HPDE6-E6E7 (cell line): ENCODE measurements at regions not wholly inside any gene's neighbourhood (a gene's known extent, or its start where the extent isn't known, plus 50 kb on each side); places are given as distances from the start of the nearest gene placed in this dataset.

Source experiments
- DNase-seq: peaks from one replicate; pipeline ENCODE4 v3.0.0; 2011; ENCODE audit warnings: missing footprints; ENCODE audit errors: extremely low spot score

GRCh38 chr7:41633690-41634089 lies 69.2 kb downstream of the INHBA start:
- no peak for DNase-seq

- DNase-seq, result no peak
These were observed 72.1 kb downstream of the INHBA start for GRCh38 chr7:41630741-41631140.

- no peak for DNase-seq
These were observed 73.2 kb downstream of the INHBA start for GRCh38 chr7:41629711-41630111.

DNA sequence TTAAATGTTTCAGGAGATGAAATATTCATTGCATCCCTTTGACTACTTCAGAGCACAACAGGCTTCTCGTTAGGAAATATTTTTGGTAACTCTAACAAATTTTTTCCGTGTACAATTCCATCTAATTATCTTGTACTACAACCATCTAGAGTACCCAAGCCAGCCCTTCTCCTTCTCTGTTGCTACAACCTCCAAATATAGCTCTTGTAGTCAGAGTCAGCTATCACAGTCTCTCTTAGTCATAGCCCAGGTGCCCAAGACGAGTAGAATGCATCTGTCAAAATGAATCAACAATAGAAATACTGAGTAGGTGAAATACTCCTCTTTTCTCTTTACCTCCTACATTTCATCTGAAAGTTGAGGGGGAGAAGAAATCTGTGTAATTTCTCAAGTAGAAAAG lies 74.0 kb downstream of the INHBA start:
- no peak for DNase-seq

DNA sequence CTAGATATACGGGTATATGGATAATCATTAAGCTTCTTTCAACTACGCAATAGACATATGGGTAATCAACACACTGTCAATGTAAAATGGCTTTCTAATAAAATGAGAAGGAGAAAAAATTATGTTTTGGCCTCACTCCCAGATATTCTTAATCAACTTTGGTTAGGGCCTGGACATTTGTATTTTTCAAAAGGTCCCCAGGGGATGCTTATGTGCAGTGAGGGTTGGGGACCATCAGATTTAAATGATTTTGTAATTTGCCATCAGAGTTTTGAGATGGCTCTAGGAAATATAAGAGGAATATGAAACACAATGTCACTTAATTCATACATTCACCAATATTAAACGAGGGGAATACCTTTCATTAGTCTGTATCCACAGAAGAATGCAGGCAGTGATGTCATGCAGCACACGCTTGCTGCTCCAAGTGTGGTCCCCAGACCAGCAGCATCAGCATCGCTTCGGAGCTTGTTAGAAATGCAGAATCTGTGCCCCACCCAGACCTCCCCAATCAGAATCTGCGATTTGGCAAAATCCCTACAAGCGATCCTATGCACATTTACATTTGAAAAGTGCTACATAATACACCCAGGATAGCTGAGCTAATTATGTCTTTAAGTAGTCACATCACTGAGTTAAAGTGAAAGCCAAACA lies 75.1 kb downstream of the INHBA start:
- no peak for DNase-seq

DNA sequence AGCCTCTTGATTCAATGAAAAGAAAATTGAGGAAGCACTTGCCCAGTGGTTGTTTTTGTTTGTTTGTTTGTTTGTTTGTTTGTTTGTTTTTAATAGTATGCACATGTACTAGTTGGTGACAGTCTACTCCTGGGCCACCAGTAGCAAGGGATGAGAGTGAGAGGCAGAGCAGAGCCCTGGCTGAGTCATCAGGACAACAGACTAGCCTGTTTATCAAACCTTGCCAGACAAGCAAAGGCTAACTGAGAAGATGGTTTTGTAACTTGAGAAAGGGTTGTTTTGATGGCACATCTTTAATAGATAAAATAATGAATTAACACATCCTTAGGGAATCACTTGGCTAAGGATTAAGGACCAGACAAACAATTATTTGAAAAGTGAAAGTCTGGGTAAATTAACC lies 78.1 kb downstream of the INHBA start:
- no peak for DNase-seq

- DNase-seq, result peak; percentile 6
These were observed 80.7 kb downstream of the INHBA start for GRCh38 chr7:41621953-41622831.

GRCh38 chr7:41617987-41618386 lies 84.9 kb downstream of the INHBA start:
- no peak for DNase-seq

- no peak for DNase-seq
These were observed 90.1 kb downstream of the INHBA start for GRCh38 chr7:41612798-41613197.

DNA sequence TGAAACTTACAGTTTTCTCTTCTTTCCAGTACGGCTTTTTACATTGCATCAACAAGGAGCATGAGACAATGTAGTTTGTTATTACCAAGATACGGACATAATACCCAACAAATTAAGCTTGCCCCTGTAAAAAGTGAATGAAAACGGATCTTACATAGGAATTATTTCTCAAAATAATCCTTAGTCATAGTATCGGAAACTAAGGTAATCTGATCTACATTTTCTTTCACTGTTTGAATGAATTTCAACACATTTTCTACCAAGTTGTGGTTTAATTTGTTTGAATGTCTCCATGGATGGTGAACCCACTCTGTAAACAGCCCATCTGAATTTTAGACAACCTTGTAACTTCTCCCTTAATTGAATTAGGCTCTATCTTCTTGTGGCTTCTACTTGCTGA lies 90.5 kb downstream of the INHBA start:
- DNase-seq, result no peak

DNA sequence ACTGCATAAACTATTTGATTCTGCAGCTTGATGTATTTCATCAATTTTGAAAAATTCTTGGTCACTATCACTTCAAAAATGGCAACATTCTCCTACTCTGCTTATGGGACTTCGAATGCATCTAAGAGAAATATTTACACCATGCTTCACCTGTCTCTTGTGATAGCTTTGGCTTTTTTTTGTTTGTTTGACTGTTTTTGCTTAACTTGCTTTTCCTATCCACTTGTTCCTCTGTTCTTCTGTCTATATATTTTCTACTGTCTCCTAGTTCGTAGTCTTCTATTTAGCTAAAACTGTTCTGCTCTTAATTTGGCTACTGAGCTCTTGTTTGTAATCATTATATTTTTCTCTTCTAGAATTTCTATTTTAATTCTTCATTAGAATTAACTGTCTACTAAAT lies 94.4 kb downstream of the INHBA start:
- DNase-seq, result no peak

DNA sequence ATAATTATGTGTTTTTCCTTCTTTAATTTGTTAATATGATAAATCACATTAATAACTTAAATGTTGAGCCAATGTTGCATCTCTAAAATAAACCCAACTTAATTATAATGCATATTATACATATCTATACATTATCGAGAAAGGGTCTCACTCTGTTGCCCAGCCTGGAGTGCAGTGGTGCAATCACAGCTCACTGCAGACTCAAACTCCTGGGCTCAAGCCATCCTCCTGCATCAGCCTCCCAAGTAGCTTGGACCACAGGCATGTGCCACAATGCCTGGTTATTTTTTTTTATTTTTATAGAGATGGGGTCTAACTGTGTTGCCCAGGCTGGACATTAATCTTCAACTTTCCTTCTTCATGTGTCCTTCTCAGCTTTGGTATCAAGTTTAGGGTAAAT lies 98.9 kb downstream of the INHBA start:
- DNase-seq, result no peak

- no peak for DNase-seq
These were observed 103.1 kb downstream of the INHBA start for GRCh38 chr7:41599760-41600159.

DNA sequence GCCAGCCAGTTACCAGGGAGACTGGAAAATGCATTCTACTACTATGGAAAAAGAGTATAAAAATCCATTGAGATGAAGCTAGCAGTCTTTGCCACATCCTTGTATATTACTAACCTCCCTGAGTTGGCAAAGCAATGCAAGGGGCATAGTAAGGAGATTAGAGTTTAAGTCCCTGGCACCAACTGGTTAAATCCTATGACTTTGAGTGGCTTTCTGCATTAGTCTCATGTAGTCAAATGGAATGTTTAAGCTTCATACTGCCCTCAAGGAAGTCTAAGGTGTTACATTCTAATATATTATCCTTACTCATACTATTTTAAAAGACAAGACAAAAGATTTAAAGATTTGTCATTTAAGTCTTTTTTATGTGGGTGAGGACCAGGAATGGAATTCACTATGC lies 110.1 kb downstream of the INHBA start:
- no peak for DNase-seq

- no peak for DNase-seq
These were observed 110.7 kb downstream of the INHBA start for GRCh38 chr7:41592236-41592635.

DNA sequence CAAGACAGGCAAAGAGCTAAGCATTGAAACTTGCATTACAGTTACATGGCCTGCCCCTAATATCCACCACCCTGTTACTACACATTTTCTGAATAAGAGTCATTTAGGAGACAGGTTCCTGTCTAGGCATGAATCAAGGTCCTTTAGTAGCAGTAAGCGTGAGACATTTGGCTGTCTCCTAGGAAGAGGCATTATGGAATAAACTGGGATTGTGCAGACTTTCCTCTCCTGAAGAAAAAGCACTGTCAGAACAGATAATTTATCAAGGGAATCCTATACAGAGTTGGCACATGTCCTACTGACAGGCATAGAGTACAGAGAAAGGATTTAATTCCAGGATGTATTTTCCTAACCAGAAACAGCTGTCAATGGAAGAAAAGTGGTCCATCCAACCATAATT lies 111.9 kb downstream of the INHBA start:
- DNase-seq, result no peak

GRCh38 chr7:41588341-41588740 lies 114.5 kb downstream of the INHBA start:
- DNase-seq, result no peak

GRCh38 chr7:41586931-41587640 lies 115.8 kb downstream of the INHBA start:
- DNase-seq, result no peak

GRCh38 chr7:41584746-41585145 lies 118.1 kb downstream of the INHBA start:
- DNase-seq, result no peak

DNA sequence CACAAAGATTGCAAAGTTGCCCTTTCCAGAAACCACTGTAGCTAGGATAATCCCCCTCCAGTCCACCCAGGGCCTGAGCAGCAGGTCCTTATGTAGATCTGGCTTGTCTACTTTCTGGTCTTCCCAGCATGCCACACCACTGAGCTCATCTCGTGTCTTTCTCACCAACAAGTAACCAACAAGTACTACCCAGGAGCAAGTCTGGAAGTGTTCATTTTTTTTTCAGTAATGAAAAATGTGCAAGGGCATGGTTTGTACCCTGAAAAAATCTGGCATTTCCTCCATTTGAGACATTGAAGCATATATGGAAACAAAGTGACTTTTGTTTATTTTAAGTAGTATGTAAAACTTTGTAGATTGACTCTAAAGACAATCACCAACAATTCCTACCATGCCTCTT lies 120.8 kb downstream of the INHBA start:
- no peak for DNase-seq

GRCh38 chr7:41581041-41581440 lies 121.8 kb downstream of the INHBA start:
- no peak for DNase-seq
